ENCODE measurements at regions not wholly inside any gene's neighbourhood (a gene's known extent, or its start where the extent isn't known, plus 50 kb on each side); places are given as distances from the start of the nearest gene placed in this dataset.

GRCh38 chr10:63699785-63700613 lies 178.8 kb downstream of the REEP3 start:
- H3K4me3 ChIP-seq (ENCODE audit: low read depth, low read length), result no peak overlapping the region
- TF ChIP-seq CTCF (IDR thresholded peaks at IDR 0.05; ENCODE audit: insufficient read depth, low read depth, low read length, missing control alignments), result no peak
- no peak for DNase-seq (ENCODE audit: low read depth)

DNA sequence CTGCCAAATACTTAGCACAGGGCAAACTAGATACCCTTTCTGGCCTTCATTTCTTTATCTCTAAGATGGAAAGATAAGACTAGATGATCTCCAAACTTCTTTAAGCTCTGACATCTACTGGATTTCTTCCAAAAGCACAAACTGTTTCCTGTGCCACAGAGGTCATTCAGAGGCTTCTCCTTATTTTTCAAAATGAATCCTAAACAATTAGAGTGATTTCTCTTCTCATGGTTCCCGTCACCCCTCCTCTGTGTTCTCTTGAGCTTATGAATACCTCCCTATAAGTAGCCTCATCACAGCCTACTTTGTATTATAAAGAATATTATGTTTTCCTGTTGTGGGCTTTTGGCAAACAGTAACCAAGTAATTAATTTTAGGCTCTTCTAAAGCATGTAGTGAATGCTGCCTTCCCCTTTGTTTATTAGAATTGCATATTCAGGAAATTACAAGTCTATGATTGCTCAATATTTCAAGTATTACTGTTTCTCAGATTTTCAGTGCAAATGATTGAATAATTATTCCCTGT lies 179.5 kb downstream of the REEP3 start:
- no peak for DNase-seq (ENCODE audit: low read depth)
- H3K4me3 ChIP-seq (ENCODE audit: low read depth, low read length), result no peak overlapping the region
- no peak for TF ChIP-seq CTCF (IDR thresholded peaks at IDR 0.05; ENCODE audit: insufficient read depth, low read depth, low read length, missing control alignments)

- DNase-seq (ENCODE audit: low read depth), result no peak
- TF ChIP-seq CTCF (IDR thresholded peaks at IDR 0.05; ENCODE audit: insufficient read depth, low read depth, low read length, missing control alignments), result no peak
- H3K4me3 ChIP-seq (ENCODE audit: low read depth, low read length), result no peak overlapping the region
Observed at GRCh38 chr10:63702092-63702491, 180.9 kb downstream of the REEP3 start.

DNA sequence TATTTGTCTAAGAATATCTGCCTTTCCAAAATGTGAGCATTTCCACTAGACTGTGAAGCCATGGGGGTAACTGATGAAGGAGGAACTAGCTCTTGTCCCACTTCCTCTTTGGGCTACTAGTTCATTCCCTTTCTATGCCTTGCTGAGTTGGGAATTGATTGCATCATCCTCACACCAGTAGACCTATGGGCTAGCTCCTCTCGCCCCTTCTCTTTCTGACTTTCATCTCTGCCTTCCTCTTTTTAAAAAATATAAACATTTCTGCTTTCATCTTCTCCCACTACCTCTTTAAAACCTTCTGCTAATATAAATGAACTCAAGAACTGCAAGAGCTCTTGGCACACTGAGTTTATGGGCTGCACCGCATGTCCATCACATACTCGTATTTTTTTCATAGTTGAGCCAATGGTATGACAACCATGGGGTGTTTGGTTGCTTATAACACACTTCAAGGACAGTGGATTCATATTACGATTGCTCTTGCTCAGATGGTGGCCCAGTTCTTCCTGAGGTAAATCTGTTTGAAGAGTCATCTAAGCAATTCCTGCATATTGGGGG lies 182.0 kb downstream of the REEP3 start:
- no peak for TF ChIP-seq CTCF (IDR thresholded peaks at IDR 0.05; ENCODE audit: insufficient read depth, low read depth, low read length, missing control alignments)
- no peak overlapping the region for H3K4me3 ChIP-seq (ENCODE audit: low read depth, low read length)
- peak; percentile 22 for DNase-seq (ENCODE audit: low read depth)

DNA sequence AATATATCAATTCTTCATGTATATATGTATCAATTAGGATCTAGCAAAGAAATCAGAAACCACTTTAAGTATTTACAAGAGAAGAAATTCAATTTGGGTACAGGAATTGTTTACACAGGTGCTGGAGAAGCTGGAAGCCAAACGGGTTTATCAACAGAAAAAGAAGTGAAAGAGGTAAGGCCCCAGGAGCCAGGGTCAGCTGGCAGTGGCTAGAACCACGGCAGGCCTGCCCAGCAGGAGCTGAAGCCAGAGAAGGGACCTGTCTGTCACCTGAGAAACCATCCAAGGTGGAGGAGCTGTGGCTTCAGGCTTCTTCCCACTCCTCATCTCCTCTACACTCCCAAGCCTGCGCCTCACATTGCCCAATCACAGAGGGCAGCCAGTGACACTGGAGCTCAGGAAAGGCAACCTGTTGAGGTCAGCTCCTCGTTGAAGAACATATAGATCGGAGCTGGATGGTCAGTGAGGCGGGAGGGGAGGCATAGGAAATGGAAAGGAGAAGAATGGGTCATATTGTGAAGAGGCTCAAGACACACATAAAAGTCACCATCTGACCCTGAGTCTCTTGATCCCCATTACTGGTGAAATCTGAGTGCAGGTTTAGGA lies 182.6 kb downstream of the REEP3 start:
- no peak overlapping the region for H3K4me3 ChIP-seq (ENCODE audit: low read depth, low read length)
- TF ChIP-seq CTCF (IDR thresholded peaks at IDR 0.05; ENCODE audit: insufficient read depth, low read depth, low read length, missing control alignments), result no peak
- DNase-seq (ENCODE audit: low read depth), result no peak

DNA sequence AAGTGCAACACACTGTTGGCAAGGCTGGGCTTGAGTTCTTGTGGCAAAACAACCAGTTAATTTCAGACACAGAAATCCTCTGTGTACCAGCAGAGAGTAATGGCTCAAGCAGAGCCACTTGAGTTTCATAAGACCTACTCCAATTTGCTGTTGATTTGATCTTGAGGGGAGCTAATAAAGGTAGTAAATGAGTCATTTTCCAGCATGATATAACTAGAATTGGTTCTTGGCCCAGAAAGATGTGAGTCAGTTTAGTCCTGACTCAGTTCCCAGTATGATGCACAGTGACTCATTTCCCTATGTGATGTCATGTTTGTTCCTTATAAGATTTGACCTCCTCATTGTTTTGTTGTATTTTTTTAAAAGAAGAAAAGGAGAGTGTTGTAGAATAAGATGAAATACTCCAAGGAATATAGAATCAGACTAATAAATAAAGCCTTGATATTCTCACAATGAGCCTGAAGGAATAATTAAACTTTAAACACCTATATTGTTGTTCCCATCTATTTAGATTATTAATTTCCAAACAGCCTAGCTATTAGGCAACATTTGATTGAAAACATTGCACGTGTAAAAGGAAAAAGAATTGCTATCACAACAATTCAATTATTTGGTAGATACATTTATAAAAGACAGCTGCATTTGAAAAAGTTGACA lies 186.2 kb downstream of the REEP3 start:
- TF ChIP-seq CTCF (IDR thresholded peaks at IDR 0.05; ENCODE audit: insufficient read depth, low read depth, low read length, missing control alignments), result no peak
- no peak overlapping the region for H3K4me3 ChIP-seq (ENCODE audit: low read depth, low read length)
- peak; percentile 73 for DNase-seq (ENCODE audit: low read depth)
